MM.1S (cell line): ENCODE measurements at regions not wholly inside any gene's neighbourhood (a gene's known extent, or its start where the extent isn't known, plus 50 kb on each side); places are given as distances from the start of the nearest gene placed in this dataset.

Source experiments
- CTCF ChIP-seq: fragments of 300-600 bp; sonication (generic); IDR thresholded peaks from 2 replicates; pipeline ENCODE4 v1.5.1; 2016; ENCODE audit warnings: antibody characterized with exemption, low read length, mixed read lengths
- EZH2 ChIP-seq: fragments of 300-600 bp; sonication (generic); optimal IDR thresholded peaks from 2 replicates; pipeline ENCODE3; 2017; ENCODE audit warnings: low read depth, mild to moderate bottlenecking, antibody characterized with exemption, low read length, mixed read lengths

GRCh38 chr3:39754549-39754948, 54.9 kb upstream of the MYRIP start:
- no peak for TF ChIP-seq EZH2
- TF ChIP-seq CTCF = no peak
